Superior temporal gyrus (tissue), 1 donor: ENCODE measurements at regions not wholly inside any gene's neighbourhood (a gene's known extent, or its start where the extent isn't known, plus 50 kb on each side); places are given as distances from the start of the nearest gene placed in this dataset.

ENCODE experiments used
- DNase-seq: peaks from one replicate; pipeline ENCODE4 v3.0.0-alpha.2; 2016; ENCODE audit errors: extremely low spot score

GRCh38 chr13:46983881-46984280, 87.0 kb upstream of the HTR2A start:
- DNase-seq = no peak

- DNase-seq = no peak
These were observed 86.2 kb upstream of the HTR2A start for GRCh38 chr13:46982856-46983582.

DNA sequence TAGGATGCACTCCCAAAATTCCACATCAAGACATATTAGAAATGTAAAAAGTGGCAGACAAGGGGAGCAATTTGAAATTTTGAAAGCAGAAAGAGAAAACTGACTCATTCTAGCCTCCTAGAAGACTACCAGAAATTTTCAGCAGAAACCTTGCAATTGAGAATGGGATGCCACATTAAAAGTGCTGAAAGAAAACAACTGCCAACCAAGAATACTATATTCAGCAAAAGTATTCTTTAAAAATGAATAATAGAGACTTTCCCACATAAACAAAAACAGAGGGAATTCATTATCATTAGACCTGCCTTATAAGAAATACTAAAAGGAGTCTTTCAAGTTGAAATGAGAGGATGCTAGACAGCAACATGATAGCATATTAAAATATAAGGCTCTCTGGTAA, 78.3 kb upstream of the HTR2A start:
- DNase-seq = no peak

GRCh38 chr13:46968450-46968849, 71.6 kb upstream of the HTR2A start:
- no peak for DNase-seq

- DNase-seq = peak; percentile 26
These were observed 68.1 kb upstream of the HTR2A start for GRCh38 chr13:46964789-46965527.

DNA sequence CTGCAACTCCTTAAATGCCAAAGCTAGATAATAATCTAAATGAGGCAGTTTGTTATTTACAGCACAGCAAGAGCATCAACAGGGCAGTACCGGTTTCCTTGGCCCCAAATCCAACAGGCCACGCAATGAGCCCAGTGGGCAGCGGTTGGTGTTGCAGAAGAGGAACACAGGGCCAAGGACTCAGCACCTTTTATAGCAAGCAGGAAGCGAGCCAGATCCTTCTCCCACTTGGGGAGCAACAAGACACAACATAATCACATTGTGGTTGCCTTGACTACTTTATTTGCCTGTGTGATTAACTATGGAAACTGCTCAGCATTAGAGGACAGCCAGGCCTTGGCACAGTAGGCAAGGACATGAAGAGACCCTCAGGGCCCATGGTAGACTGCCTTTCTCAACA, 67.1 kb upstream of the HTR2A start:
- DNase-seq = no peak

DNA sequence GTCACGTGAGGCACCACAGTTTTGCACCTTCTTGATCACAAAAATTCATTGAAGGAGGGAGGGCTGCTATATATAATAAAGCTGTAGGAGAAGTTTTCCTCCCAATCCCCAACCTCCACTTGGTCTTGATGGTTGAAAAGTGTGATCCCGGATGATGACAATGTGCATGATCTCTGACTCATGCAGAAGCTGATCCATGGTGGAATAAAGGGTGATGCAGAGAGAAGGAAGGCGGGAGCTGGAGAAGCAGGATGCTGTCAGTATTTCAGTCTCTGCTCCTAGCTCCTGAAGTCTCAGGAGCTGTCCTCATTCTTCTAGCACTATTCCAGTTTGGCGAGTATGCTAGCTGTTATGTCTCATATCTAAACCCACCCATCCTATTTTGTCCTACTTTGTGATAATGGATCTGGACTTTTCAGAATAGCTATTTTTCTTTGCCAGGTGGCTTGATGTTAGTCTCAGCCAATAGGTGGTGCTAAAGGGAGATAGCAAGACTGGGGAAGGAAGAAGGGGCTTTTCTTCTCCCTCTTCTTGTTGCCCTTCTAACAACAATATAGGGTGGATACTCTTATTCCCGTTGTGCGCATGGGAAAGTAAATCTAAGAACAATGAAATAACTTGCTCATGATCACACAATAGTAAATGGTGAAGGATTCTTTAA, 65.6 kb upstream of the HTR2A start:
- DNase-seq = no peak

DNA sequence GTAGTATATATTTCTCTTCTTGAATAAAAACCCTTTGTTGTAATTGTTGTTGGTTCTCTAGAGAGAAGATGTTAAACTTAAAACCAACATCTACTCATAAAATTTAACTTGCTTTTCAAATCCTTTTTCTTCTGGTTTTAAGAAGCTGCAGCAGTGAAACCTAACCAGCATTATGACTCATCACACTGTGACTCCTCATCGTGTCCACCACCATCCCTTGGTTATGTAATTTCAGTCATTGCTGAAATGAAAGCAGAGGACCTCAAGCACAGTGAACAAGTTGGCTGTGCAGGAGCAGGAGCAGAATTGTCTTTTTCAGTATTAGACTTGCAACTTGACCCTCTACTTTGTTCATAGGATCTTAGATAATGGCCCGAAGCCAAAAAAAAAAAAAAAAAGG, 64.9 kb upstream of the HTR2A start:
- peak; percentile 67 for DNase-seq

- no peak for DNase-seq
These were observed 57.1 kb upstream of the HTR2A start for GRCh38 chr13:46953941-46954340.

DNA sequence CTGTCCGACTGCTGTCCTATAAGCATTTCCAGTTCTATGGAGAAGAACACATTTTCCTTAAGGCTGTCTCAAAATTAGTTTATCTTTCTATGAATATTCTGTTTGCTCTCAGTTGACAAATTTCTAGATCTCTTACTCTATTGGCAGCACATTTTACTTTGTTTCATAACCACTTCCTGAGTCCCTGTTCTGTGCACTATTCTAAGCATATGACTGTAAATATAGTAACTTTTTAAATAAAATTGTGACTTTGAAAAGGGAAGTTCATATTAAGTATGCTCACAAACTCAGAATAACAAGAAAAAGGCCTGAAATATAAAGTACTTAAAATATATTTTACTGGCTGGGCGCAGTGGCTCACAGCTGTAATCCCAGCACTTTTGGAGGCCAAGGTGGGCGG, 56.5 kb upstream of the HTR2A start:
- DNase-seq = peak; percentile 46

GRCh38 chr13:46951516-46951915, 54.7 kb upstream of the HTR2A start:
- DNase-seq = no peak

- no peak for DNase-seq
These were observed 52.4 kb upstream of the HTR2A start for GRCh38 chr13:46949211-46949610.

DNA sequence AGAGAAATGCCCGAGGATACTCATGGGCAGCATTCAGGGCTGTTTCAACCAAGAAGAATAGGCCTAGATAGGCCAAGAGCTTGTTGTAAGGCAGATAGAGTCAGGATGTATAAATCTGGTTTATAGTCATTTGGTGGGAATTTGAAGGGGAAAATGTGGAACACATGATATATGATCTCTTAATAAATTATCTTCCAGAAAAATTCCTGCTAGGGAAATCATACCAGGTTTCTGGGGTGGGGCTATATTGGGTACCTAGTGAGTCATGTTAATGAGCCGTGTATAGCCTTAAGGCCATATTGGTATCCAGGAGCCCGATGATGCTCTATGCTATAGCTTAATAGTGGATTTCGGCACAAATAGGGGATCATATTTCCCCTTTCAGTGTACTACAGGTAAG, 51.5 kb upstream of the HTR2A start:
- no peak for DNase-seq

GRCh38 chr13:46947425-46948191, 50.8 kb upstream of the HTR2A start:
- no peak for DNase-seq
